Breast epithelium (tissue), 3 donors: ENCODE measurements at regions not wholly inside any gene's neighbourhood (a gene's known extent, or its start where the extent isn't known, plus 50 kb on each side); places are given as distances from the start of the nearest gene placed in this dataset.

Experiments
- CTCF ChIP-seq, 3 donors: fragments of 450-650 bp; IDR thresholded peaks; one replicate each; pipeline ENCODE4 v1.5.1; 2016 to 2017; ENCODE audit warnings: antibody characterized with exemption in 3 of 3, mild to moderate bottlenecking in 3 of 3, moderate library complexity in 3 of 3
- POLR2A ChIP-seq: fragments of 450-650 bp; IDR thresholded peaks from one replicate; pipeline ENCODE4 v1.6.1; 2016; ENCODE audit warnings: antibody characterized with exemption, mild to moderate bottlenecking, moderate library complexity

GRCh38 chr2:43055985-43056384, 170.4 kb downstream of the ZFP36L2 start:
- TF ChIP-seq POLR2A (no peak), CTCF (IDR thresholded peaks at IDR 0.05) (no peak)
